CD4-positive, alpha-beta T cell (primary cell): ENCODE measurements at regions not wholly inside any gene's neighbourhood (a gene's known extent, or its start where the extent isn't known, plus 50 kb on each side); places are given as distances from the start of the nearest gene placed in this dataset.

Experiments used
- ATAC-seq: fragments of 200-7000 bp; cut with Tn5 transposase; one replicate; pipeline ENCODE4 v1.10.0; 2022; ENCODE audit warnings: mild to moderate bottlenecking; ENCODE audit not compliant: poor library complexity
- CTCF ChIA-PET: fragments of 350-600 bp; sonication (Branson Sonifier 250); formaldehyde crosslinking; loops from one replicate; lab custom pipeline; 2021; ENCODE audit warnings: antibody characterized with exemption, inconsistent platforms; lab: Charles Lee
- POLR2A ChIA-PET: fragments of 350-600 bp; sonication (Branson Sonifier 250); formaldehyde crosslinking; loops from one replicate; lab custom pipeline; 2021; ENCODE audit warnings: antibody characterized with exemption, inconsistent platforms; lab: Charles Lee
- DNase-seq, 14 experiments: peaks; one replicate each; pipeline ENCODE4 v3.0.0-alpha.2; 2013 to 2020; ENCODE audit warnings: mixed read lengths in 2 of 14
- H3K27ac ChIP-seq, 2 donors: one replicate each; pipeline versions ENCODE4 v1.5.1 to v1.7.0; 2013; ENCODE audit warnings: low read length in 2 of 2, low read depth in 1 of 2, mild to moderate bottlenecking in 1 of 2
- H3K27me3 ChIP-seq, 2 experiments: 1 replicate in 1 of 2; 2 replicates in 1 of 2; pipeline versions ENCODE4 v1.6.1 to v1.7.0; 2013; ENCODE audit warnings: low read length in 2 of 2, control low read depth in 1 of 2, mild to moderate bottlenecking in 1 of 2, moderate library complexity in 1 of 2; ENCODE audit not compliant: insufficient read depth in 2 of 2, control insufficient read depth in 1 of 2
- H3K36me3 ChIP-seq: one replicate; pipeline ENCODE4 v1.6.1; 2013; ENCODE audit warnings: low read length, control low read depth; ENCODE audit not compliant: insufficient read depth
- H3K4me1 ChIP-seq: one replicate; pipeline ENCODE4 v1.6.1; 2013; ENCODE audit warnings: low read length, control low read depth; ENCODE audit not compliant: insufficient read depth
- H3K4me3 ChIP-seq: one replicate; pipeline ENCODE4 v1.5.1; 2013; ENCODE audit warnings: mild to moderate bottlenecking, low read length, moderate library complexity
- H3K9me3 ChIP-seq, 2 experiments: 1 replicate in 1 of 2; 2 replicates in 1 of 2; pipeline versions ENCODE4 v1.6.1 to v1.7.0; 2013; ENCODE audit warnings: low read length in 2 of 2, mild to moderate bottlenecking in 2 of 2, control low read depth in 1 of 2, moderate library complexity in 1 of 2; ENCODE audit not compliant: control insufficient read depth in 1 of 2, insufficient read depth in 1 of 2
- H3K27ac Mint-ChIP-seq: one replicate; pipeline ENCODE4 v1.8.0; 2020; ENCODE audit warnings: mixed read lengths
- H3K27me3 Mint-ChIP-seq: one replicate; pipeline ENCODE4 v1.8.0; 2021; ENCODE audit warnings: mixed read lengths
- H3K36me3 Mint-ChIP-seq: one replicate; pipeline ENCODE4 v1.8.0; 2021; ENCODE audit warnings: low read depth, mixed read lengths
- H3K4me1 Mint-ChIP-seq: one replicate; pipeline ENCODE4 v1.8.0; 2021; ENCODE audit warnings: low read depth, mixed read lengths
- H3K4me3 Mint-ChIP-seq: one replicate; pipeline ENCODE4 v1.8.0; 2020; ENCODE audit warnings: mild to moderate bottlenecking, mixed read lengths
- H3K9me3 Mint-ChIP-seq: one replicate; pipeline ENCODE4 v1.8.0; 2020; ENCODE audit warnings: mixed read lengths
- CTCF ChIP-seq: fragments of 200-600 bp; IDR thresholded peaks from one replicate; pipeline ENCODE4 v1.8.0; 2022; ENCODE audit warnings: antibody characterized with exemption, mild to moderate bottlenecking
- intact Hi-C, 2 experiments: fragments of 100-400 bp; cut with DNase I in 1 of 2; cut with micrococcal nuclease in 1 of 2; formaldehyde crosslinking; loops; one replicate each; pipeline versions ENCODE4 v1.15.1 to v1.9.0; 2023 to 2025; cut with DNase I, micrococcal nuclease

GRCh38 chr16:85512808-85513115 lies 100.4 kb upstream of the GSE1 start:
- Histone ChIP-seq H3K27me3 (no peaks in the 10 kb centered on the region), H3K27ac (no peak overlapping the region), H3K9me3 (no peaks in the 10 kb centered on the region), H3K4me1 (no peaks in the 10 kb centered on the region), H3K4me3 (no peak overlapping the region), H3K36me3 (no peaks in the 10 kb centered on the region)
- H3K36me3 Mint-ChIP-seq: no peaks in the 10 kb centered on the region
- ATAC-seq (no peak), DNase-seq (no peak)
- CTCF ChIA-PET: no interaction called here
- no peaks in the 10 kb centered on the region for H3K27me3 Mint-ChIP-seq
- no peaks in the 10 kb centered on the region for H3K9me3 Mint-ChIP-seq
- H3K27ac Mint-ChIP-seq: no peak overlapping the region
- TF ChIP-seq CTCF: no peak
- no peak overlapping the region for H3K4me3 Mint-ChIP-seq
- no peaks in the 10 kb centered on the region for H3K4me1 Mint-ChIP-seq
- POLR2A ChIA-PET: no interaction called here
- intact Hi-C loops: no loop called here

GRCh38 chr16:85513180-85513579 lies 99.9 kb upstream of the GSE1 start:
- H3K4me1 ChIP-seq: peaks cover 2% of the 10 kb centered on the region
- ChIA-PET POLR2A (no interaction called here), CTCF (no interaction called here)
- H3K27me3 Mint-ChIP-seq: no peaks in the 10 kb centered on the region
- ATAC-seq (no peak), DNase-seq (no peak)
- no peak overlapping the region for H3K27ac ChIP-seq
- no peak overlapping the region for H3K27ac Mint-ChIP-seq
- no peaks in the 10 kb centered on the region for H3K27me3 ChIP-seq
- H3K4me3 ChIP-seq: no peak overlapping the region
- H3K36me3 Mint-ChIP-seq: no peaks in the 10 kb centered on the region
- H3K4me3 Mint-ChIP-seq: no peak overlapping the region
- no peaks in the 10 kb centered on the region for H3K9me3 ChIP-seq
- intact Hi-C loops: no loop called here
- TF ChIP-seq CTCF: no peak
- H3K4me1 Mint-ChIP-seq: no peaks in the 10 kb centered on the region
- H3K9me3 Mint-ChIP-seq: no peaks in the 10 kb centered on the region
- H3K36me3 ChIP-seq: no peaks in the 10 kb centered on the region

DNA sequence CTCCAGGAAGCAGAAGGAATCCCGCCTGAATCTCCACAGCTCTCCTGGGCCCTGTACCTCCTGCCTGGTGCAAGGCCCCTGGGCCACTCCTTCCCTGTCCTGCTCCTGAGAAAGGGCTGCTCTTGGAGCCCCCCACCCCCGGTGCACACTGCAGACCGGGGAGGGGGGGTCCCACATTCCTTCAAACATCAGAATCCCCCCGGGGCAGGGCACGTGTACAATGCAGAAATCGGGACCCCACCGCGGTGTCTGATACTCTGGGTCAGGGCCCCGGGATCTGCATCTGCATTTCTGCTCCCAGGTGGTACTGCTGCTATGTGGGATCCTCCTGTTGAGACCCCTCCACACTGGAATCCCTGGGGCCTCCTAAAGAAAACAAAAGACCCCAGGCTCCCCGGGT lies 99.5 kb upstream of the GSE1 start:
- no peaks in the 10 kb centered on the region for H3K36me3 ChIP-seq
- DNase-seq (no peak), ATAC-seq (no peak)
- Mint-ChIP-seq H3K4me3 (no peak overlapping the region), H3K36me3 (no peaks in the 10 kb centered on the region), H3K9me3 (no peaks in the 10 kb centered on the region), H3K27ac (no peak overlapping the region), H3K4me1 (no peaks in the 10 kb centered on the region), H3K27me3 (no peaks in the 10 kb centered on the region)
- peaks cover 3% of the 10 kb centered on the region for H3K4me1 ChIP-seq
- ChIA-PET CTCF (no interaction called here), POLR2A (no interaction called here)
- no peaks in the 10 kb centered on the region for H3K27me3 ChIP-seq
- H3K9me3 ChIP-seq: no peaks in the 10 kb centered on the region
- no peak for TF ChIP-seq CTCF
- intact Hi-C loops: no loop called here
- no peak overlapping the region for H3K27ac ChIP-seq
- no peak overlapping the region for H3K4me3 ChIP-seq
